GM21528 (cell line): ENCODE measurements at regions not wholly inside any gene's neighbourhood (a gene's known extent, or its start where the extent isn't known, plus 50 kb on each side); places are given as distances from the start of the nearest gene placed in this dataset.

Source experiments
- ATAC-seq: cut with Tn5 transposase; IDR thresholded peaks from one replicate; pipeline ENCODE4 v1.9.1; 2021; ENCODE audit warnings: mild to moderate bottlenecking, moderate library complexity; ENCODE audit not compliant: unreplicated experiment, low FRiP score

DNA sequence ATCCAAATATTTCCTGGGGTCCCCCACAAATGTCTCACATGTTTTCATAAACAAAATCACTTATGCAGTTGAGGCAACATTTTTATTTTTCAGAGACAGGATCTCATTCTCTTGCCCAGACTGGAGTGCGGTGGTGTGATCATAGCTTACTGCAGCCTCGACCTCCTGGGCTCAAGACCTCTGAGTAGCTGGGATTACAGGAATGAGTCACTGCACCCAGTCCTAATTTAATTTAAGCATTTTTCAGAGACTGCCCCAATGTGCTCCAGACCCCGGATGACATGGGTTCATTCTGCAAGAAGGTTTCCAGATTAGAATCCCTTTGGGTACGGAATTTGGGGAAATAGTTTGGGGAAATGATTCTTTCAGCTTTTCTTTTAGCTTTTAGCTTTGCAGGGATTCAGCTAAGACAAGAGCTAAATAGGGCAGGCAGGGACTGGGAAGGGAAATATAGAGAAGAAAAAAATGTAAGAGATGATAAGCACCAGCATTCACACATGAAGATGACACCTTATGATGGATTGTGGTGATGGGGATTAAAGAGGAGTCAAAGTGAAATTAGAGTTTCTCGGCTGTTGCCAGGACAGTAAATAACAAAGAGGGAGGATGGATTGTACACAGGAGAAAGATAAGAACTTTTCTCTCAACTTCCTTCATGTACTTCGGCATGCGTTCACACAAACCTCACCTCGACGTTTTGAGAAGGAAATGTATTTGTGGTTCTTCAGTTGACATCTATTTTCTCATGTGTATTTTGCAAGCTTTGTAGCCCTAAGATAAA lies 169.4 kb upstream of the TAB2 start:
- ATAC-seq = no peak

DNA sequence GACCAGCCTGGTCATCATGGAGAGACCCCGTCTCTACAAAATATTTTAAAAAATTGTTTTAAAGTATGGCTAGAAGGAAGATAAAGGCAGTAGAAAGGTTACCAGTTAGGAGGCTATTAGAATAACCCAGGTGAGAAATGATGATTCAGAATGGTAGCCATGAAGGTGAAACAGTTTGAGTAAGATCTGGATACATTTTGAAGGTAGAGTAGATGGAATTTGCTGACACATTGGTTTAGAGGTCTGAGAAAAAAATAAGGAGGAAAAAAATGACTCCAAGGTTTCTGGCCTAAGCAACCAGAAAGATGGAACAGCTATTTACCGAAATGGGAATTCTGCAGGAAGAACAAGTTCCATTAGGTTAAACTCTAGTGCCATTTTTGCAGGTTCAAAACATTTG lies 167.9 kb upstream of the TAB2 start:
- ATAC-seq = no peak

DNA sequence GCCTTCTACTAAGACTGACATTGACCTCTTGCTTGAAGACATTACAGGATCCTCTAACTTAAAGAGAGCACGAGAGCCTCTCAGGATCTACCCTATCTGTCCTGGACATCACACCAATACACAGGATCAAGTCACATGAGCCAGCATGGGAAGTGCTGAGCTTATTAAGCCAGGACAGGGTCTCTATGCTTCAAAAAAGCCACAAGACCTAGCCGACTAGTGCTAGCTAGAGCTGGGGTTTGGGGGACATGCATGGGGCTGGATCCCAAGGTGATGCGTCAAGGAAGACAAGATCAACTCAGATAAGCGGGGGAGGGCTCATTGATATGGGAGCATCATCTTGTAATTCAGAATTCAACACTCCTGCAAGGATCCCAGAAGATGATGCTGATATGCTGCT lies 167.2 kb upstream of the TAB2 start:
- ATAC-seq = no peak

DNA sequence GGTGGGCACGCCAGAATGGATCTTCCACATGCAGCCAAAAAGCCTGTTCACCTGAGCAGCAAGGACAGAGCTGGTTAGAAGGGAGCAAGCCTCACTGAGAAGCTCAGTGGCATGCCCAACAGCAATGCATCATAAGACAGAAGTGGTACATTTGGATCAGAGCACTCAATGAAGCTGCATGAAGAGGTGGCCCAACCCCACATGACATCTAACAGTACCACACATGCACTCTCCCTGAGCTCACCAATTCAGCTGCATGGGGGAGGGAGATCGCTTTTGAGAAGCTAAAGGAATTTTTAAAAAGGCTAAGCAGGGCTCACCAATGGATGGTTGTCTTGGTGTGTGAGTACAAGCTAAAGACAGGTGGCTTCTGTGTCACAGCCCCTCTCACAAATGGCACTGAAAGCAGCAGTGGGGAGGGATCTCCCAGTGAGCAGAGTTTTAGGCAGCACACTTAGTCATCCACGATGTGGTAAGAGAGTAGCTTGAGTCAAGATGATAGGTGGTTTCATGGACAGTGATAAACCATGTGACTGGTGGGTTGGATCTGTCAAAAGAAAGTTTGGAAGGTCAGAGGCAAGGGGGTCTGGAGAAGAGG lies 166.6 kb upstream of the TAB2 start:
- no peak for ATAC-seq

DNA sequence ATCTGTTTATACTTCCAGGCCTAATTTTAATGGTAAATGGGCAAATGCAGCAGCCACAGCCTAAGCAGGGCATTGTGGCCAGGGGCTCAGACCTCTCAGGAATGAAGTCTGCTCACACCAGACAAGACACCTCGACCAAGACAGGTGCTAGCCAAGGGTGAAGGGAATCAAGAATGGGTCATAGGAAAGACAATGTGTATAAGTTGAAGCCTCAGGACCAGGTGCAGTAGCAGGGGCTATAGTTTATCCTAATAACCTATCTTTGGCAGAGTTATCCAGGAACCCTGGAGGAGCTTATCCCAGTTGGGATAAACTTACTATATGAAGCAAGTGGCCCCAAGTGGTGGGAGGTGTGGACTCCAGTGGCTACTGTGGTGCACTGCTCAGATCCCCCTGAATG lies 165.0 kb upstream of the TAB2 start:
- no peak for ATAC-seq

DNA sequence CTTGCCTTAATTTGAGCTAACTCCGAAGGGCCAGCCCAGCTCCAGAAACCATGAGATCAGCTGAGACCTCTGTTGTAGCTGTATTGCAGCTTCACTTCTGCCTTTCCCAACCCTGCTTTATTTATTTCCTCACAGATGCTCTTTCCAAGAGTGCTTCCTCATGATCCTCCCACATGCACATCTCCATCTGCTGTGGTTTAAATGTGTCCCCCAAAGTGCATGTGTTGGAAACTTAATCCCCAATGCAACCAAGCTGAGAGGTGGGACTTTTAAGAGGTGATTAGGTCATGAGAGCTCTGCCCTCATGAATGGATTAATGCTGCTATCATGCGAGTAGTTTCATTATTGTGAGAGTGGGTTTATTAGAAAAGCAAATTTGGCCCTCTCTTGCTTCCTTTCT lies 164.4 kb upstream of the TAB2 start:
- no peak for ATAC-seq

DNA sequence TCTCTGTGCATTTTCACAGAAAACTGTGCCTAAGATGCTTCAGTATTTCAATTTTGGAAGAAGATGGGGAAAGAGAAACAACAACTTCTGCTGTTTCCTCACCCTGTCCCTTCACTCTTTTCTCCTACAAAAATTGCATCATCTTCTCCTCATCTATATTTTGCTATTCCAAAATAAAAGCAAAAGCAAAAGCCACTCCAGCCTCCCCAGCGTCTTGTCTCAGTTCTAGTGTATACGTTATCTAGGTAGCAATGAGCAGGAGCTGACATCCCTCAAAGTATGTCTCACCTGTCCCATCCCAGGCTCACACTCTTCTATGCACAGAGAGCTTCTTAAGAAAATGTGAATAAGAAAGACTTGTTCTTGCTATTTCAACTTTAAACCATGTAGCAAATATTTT lies 163.8 kb upstream of the TAB2 start:
- ATAC-seq = no peak

DNA sequence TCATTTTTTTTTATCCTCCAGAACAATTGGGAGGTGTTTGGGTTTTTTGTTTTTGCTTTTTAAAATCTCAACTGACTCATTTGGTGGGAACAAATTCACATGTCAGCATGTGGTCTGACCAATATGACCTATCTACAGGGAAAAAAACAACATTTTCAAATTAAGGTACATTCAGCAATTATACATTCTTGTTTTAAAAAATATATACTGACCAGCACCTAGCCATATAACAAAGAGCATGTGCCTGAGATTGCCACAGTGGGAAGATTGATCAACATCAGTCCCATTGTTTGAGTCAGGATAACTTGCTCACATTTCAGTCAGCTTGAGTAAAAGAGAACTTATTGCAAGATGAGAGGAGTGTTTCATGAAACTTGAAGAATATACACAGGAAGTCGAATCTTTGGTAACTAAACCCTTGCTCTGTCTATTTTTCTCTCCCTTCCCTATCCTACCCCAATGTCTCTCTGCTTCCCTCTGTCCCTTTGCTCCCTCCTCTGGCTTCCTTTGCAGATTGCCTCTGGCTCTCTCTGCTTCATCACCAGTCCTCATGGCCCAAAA lies 163.2 kb upstream of the TAB2 start:
- no peak for ATAC-seq

DNA sequence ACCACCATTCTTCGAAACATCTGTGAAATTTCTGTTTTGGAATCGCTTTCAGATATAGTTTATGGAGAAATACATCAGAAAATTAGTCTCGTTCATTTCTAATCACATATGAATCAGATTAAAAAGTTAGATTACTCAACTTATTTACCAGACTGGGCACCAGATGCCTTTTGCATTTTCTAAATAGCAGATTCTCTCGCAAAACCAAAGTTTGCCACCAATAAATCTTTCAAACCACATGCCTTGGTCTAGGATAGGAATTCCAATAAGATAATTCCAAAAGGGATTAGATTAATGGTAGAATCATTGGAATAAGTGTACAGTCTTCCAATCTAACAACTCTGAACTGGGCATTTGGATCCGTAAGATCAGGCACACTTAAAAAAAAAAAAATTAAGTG lies 160.4 kb upstream of the TAB2 start:
- ATAC-seq = no peak

DNA sequence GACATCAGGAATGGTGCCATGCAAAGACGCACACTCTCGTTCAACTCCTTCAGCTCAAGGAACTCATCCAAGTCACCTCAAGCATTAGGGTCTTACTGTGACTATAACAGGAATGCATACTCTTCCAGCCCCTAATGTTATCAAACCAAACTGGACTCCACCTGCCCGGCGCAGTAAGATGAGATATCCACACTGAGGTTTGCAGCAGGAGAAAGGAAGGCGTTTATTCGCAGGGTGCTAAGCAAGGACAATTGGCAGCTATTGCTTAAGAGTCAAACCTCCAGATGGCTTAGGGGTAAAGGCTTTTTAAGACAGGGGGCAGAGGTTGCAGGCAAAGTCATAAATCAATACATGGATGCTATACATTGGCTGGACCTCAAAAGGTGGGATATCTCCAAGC lies 159.4 kb upstream of the TAB2 start:
- ATAC-seq = no peak

DNA sequence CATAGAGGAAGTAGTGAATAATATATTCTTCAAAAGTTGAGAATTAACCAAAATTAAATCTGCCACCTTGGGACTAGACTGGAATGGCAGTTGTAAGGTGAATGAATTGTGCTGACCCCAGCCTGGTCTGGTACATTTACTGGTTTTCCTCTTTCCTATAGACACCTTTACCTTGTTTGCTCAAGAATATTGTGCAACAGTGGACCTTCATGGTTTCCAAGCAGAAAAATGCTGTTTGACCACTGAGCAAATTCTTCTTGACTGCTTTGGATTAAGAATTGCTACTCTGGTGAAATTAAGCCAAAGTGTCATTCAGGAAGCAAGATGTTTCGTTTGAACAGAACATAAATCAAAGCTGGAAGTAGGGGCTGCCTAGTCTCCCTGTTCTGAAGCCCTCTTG lies 156.6 kb upstream of the TAB2 start:
- ATAC-seq = no peak

DNA sequence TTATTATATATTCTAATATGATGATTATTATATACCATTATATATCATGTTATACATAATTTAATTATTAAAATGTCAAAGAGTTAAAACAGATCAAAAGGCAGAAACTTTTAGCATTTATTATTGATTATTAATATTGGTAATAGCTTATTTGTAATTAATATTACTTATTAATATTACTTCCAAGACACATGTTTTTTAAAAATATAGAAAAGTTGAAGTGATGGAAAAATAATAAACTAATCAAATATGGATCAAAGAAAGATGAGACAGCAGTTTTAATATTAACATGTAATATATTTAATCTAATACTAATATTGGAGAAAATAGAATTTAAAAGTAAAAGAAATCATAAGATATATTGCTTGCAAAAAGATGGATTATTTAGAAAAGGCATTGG lies 154.6 kb upstream of the TAB2 start:
- no peak for ATAC-seq

DNA sequence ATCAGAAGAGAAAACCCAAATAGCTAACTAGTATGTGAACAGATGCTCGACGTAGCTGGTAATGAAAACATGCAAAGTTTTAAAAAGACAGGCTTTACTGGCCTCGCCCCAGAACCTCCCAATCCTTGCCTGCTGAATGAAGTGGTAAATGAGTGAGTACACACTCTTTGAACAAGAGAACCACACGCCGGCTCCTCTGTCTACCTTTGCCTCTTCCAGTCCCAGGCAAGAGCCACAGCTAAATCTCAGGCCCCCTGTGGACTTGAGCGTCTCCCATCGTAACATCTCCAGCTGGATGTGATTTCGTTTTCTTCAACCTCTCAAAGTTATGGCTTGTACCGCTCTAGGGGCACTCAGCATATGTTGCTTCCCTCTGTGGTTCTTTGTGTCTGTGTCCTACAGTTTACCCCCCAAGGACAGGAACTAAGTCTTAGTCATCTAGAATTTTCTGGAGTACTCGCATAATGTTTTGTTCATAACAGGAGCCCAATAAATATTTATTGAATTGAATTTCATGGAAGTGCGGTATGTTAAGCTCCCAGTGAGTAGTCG lies 153.2 kb upstream of the TAB2 start:
- ATAC-seq = no peak

DNA sequence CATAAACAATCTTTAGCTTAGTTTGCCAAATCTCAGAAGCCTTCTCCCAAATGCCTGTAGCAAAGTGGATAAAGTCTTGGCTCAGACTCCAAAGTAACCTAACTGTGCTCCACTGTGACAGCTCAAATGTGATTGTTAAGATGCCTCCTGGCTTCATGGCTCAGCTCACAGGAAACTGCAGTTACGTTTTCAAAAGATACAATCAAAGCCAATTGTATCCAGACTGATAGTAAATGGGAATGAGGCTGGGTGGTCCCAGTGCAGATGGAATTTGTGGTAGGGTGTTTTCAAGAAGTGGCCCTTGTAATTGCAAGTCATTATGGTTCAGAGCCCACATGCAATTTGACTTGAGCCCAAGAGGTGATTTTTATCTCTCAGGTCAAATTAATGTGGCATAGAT lies 151.2 kb upstream of the TAB2 start:
- no peak for ATAC-seq

DNA sequence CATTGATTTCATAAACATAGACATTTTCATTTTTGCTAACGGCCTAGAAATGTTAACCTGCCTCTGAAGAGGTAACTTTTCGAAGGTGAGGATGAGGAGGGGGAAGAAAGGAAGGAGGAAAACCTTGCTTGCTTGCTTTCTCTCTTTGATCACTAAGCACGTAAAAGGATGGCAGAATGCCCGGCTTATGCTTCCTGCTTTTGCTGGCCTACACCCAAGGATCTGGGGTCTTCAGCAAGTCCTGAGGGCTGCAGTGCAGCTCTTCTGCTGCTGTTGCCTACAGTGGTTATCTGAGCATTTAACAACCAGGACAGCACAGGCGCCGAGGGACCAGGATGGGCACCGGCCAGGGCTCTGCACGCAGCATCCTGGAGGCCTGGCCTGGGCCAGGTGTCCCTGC lies 150.8 kb upstream of the TAB2 start:
- no peak for ATAC-seq

DNA sequence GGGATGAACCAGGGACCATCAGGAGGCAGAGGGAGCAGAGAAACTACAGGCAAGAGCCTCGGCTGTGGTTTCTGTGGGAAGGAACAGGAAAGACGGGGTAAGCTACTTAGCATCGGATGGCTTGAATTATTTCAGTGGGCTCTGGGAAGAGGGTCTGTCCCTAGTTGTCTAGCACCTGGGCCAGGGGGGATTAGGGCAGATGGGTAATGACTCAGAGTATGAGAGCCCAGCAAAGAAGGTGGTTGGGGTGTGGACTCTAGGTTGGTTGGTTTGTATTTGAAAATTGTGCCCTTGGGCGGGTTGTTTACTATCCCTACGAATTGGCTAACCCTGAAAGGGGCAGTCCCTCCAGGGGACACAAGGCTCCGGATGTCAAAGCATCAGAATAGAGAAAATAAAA lies 148.5 kb upstream of the TAB2 start:
- ATAC-seq = no peak

DNA sequence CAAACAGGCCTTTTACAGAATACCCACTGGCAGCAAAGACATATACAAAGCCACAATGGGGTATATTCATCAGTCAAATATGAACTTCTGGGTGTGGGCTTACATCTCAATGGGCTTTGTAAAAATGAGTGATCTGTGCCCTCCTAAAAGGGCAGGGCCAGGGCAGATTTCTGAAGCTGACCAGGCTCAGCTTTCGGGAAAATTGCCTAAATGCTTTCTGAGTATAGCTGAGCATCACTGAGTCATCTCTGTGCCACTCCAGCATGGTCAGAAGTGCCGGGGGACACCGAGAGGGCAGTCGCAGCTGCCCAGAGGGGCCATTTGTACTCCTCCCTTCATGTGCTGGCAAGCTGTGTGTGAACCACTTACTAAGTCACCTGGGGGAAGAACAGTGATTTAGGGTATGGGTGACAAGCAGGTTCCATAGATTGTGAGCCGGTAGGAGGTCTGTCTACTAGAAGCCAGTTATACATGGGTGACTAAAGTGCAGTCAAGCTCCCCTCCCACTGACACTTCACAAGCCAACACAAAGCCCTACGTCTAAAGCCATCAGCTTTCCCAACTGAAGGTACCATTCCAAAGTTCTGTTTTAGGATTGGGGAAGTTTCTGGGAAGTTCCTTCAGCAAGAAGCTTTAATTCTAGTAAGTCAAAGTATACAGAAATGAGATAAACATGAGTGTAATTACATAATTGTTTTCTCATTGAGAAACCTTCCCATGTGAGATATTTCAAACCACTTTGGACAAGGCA lies 147.6 kb upstream of the TAB2 start:
- no peak for ATAC-seq

DNA sequence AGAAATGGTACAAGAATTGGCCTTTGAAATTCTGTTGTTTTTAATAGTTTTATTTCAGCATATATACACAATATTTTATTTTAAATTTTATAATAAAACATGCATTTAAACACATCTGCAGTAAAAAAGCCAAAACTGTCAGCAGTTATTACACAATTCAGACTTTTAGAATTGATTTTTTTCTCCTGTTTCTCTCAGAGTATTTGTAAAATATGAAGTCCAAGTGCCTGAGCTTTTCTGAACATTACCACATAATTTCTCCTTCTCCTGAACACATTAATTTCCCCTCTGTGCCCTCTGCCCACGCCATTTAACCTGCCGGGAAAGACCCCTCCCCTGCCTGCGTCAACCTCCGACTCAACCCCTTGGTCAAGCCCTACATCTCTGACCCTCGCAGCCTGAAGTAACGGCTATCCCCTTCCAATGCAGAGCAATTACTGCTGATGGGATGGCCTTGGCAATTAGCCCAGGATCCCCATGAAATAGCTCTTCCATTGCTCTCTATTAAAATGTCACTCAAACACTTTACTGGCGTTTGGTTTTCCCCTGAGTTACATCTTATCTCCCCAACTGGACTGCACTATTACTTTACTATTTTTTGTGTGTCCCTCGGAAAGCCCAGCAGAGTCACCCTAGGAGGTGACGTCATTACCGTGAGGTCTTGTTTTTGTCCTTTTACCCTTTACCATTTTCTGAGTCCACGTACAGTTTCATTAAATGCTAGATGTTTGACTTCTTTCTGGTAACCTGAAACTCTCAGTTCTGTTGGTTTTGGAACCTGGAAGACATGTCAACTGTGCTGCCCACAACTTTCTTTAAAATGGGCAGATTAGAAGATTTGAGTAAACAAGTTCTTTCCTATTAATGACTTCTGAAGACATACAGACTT lies 146.7 kb upstream of the TAB2 start:
- ATAC-seq = no peak

DNA sequence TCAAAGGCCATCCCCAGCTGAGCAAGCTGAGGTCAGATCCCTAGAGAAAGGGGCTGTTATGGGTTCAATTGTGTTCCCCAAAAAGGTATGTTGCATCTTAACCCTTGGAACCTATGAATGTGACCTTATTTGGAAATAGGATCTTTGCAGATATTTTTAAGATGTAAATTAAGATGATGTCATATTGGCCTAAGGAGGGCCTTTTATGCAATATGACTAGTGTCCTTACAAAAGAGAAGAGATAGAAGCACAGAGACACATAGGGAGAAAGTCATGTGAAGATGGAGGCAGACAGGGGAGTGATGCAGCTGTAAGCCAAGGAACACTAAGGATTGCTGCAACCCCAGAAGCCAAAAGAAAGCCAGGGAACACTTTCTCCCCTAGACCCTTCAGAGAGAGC lies 144.3 kb upstream of the TAB2 start:
- no peak for ATAC-seq

DNA sequence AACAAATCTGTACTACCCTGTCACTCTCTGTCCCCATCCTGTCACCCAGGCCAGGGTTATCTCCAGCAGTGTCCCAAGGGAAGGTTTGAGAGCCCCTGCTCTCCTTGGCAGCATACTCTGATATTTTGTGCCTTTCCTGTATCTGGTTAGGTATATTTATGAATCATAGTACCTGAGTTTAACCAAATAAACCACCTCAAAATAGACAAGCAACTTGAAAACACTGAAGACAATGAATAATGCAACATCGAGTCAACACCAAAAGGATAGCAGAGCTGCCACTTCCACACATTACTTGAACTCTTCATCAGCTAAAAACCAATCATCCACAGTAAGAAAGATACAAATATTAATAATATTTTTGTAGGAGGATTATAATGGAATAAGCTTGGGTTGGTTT lies 142.6 kb upstream of the TAB2 start:
- no peak for ATAC-seq
